ENCODE measurements at regions not wholly inside any gene's neighbourhood (a gene's known extent, or its start where the extent isn't known, plus 50 kb on each side); places are given as distances from the start of the nearest gene placed in this dataset.

DNA sequence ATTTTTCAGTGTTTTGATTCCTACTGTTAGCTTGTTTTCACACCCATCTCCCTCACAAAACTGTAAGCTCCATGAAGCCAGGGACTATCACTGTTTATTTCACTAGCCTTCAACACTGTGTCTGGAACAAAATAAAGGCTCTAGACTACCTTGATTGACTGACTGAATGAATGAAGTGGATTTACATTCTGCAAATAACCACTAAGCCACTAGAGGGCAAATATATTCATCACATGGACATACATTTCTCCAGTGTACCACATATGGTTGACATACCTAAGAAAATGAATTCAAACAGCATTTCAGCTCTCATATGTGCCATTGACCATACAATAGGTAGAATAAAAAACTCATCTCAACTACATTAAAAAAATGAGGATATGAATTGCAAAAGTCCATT, 185.9 kb downstream of the RAB11FIP2 start:
- no peak for DNase-seq

DNA sequence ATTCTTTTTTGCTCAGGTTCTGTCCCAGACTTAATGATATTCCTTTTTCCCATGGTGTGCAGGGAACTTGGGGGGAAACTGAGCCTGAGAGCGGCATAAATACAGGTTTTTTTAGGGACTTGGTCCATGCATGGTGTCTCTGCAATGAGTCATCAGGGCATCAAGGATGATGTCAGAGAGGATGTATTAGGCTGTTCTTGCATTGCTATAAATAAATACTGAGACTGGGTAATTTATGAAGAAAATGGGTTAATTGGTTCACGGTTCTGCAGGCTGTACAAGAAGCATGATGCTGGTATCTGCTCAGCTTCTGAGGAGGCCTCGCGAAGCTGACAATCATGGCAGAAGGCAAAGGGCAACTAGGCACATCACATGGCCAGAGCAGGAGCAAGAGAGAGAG, 185.4 kb downstream of the RAB11FIP2 start:
- DNase-seq: no peak

DNA sequence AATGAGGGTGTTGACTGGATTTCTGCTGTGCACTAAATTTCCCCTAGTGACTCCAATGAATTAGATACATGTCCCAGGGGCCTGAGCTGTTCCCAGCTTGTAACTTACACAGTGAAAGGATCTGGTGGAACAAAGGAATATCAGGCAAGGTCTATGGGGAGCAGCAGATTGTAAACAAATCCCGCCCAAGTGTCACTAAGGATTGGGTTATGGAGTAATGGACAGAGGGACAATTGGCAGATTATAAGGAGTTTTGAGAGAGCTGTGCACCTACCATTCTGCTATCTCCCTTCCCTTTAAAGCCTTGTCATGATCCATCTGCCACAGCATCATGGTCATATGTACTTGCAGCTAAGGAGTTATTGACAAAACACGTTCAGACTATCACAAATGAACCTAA, 183.0 kb downstream of the RAB11FIP2 start:
- no peak for DNase-seq

DNA sequence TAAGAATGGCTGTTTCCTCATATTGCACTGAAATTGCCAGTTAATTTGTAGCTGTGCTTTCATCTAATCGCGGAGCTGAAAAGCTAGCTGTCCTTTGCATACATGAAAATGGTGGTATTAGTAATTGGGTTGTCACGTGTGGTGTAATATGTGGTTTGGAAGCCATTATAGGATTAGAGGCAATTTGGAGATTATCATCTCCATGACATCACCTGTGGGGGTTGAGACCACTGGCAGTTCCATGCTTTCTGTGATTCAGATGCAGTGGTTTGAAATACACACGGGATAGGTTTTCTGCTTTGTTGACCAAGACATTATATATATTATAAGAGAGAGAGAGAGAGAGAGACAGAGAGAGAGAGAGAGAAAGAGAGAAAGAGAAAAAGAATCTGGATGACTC, 180.8 kb downstream of the RAB11FIP2 start:
- DNase-seq: no peak

DNA sequence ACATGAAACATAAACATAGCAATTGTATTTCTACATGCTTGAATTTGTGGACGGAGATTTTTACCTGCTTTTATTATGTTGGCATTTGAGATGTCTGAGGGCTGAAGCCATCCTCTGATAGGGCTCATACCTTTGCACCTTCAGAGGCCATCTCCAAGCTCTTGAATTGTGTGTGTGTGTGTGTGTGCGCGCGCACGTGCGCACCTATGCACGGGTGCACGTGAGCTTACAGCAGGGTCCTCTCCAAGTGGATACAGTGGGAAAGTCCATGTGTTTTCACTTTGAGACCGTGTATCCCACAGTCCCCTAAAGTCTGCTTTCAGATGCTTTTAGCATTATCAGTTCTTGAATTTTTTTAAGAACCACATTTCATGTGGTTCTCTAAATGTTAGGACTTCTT, 178.6 kb downstream of the RAB11FIP2 start:
- no peak for DNase-seq

DNA sequence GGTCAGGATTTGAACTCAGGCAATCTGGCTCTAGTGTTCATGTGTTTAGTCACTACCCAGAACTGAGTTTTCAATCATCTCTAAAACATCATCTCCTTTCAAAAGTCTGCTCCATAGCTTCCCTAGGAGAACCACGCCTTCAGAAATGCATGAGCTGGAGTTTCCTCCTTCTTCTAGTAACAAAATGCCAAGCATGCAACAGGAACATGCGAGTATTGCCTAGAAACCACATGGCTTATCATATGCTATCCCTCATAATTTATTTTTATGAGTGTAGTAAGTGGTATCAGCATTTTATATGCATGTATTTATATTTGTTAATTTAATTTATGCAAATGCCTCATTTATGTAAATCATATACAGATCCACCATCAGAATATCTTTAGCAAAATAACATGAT, 170.9 kb downstream of the RAB11FIP2 start:
- no peak for DNase-seq

DNA sequence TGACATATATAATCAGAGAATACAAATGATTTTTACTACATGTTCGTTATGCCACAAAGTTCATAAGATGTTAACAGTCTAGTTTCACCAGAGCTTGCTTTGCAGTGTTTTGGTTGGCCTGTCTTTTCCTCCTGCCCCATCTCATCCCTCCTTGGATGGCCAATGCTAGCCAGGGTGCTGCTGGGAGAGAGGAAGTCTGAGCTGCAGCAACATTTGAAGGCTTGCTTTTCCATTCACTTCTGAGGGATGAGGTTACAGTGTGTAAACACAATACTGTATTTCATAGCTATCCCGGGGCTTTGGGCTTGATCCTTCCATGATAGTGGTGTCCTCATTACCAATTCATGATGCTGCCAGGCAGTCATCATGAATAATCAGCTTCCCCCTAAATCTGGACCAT, 170.5 kb downstream of the RAB11FIP2 start:
- DNase-seq: no peak

DNA sequence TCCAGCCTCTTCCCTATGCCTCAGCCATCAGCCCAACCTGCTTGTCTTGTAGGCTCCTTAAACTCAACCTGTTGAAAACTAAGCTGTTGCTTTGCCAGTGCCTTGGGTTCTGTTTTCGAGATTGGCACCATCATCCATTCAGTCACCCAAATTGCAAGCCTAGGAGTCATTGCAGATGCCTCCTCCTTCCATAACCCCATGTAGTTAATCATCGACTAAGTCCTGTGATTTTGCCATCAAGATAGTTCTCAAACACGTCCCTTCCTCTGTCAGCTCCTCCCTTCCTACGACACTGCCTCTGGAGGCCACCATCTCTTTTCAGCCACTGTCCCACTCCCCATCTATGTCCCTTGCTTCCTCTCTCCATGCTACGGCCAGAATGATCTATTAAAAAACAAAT, 168.1 kb downstream of the RAB11FIP2 start:
- DNase-seq: no peak

DNA sequence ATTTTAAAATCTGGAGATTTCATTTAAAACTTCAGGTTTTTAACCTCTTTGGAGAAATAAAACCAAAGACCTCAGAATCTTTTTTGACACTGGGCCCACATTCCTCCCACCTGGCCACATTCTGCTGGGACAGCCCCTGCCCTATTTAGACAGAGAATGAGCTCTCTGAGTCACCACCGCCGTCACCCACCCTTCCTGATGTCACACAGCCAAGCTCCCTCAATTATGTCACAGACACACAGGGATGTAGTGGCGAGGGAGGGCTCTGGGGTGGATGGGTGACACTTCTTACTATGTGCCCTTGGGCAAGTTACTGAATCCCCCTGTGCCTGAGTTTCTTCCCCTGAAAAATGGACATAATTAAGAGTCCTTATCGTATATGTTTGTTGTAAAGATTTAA, 162.6 kb downstream of the RAB11FIP2 start:
- DNase-seq: no peak

DNA sequence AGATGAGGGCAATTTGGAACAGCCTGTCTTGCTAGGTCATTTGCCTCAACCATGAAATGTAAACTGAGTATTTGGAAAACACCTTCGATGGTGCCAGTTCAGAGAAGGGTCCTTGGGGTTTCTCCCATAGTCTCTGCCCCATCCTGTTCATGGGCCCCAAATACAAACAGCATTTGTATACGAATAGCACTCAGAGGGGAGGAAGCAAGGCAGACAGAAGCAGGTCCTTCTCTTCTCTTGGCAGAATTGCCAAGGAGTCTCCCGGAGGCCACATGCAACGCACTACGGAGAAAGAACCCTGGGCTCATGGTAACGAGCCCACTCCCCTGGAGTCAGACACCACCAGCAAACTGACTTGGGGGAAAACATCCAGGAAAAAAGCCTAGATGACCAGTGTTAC, 162.1 kb downstream of the RAB11FIP2 start:
- DNase-seq: no peak

DNA sequence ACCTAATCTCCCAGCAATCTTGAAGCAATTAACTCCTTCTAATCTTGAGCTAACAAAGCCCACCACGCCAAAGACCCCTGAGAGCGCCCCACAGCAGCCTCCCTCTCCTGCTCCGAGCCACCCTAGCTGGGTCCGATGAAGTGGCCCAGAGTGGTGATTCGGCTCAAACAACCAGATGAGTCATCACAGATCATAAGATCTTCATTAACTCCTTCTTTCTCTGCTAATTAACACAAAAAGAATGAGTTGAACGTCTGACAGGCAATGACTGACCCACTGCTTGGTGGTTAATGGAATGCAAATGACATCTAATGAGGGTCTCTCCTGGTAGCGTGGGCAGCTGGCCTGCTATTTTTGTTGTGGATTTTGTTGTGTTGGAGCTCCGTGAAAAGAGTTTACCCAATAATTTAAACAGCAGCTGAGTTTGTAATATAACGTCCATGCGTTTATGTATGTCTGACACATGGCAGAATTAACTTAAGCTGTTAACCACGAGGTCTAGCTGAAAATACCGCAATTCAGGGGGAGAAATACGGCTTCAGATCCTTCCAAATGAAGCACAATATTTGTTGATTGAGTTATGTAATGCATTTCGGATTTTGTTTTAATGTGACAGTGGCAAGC, 161.4 kb downstream of the RAB11FIP2 start:
- DNase-seq: no peak

DNA sequence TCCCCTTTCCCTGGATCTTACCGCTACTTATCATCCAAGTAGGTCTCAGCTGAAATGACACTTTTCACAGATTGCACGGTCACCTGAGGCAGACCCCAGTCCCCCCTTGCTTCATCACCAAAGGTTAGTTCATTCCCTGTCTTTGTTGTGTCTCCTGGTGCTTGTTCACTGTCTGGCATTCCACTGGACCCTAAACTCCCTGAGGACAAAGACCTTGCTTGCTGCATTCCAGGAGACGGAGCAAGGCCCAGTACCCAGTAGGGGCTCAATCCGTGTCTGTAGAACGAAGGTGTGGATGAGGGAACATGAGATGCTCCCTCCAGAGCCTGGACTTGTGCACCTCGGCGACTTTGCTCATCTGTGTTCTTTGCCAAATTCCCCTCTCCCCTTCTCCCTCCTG, 160.0 kb downstream of the RAB11FIP2 start:
- DNase-seq: no peak

DNA sequence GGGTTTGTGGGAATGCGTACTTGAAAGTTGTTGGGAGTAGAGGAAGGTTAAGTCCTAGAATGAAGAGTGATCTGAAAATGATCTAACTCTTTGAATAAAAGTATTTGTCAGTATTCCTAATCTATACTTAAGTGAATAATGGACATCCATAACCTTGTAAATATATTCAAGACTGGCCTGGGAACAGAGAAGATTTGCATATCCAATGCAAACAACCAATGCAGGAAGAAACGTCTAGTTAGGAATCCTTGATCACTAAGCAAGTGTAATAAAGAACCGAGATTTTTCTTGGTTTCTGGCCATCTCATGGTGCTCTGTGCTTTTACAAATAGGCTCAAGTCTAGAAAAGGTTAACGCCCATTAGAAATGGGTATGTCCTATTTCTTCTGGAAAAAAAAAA, 157.1 kb downstream of the RAB11FIP2 start:
- DNase-seq: no peak

DNA sequence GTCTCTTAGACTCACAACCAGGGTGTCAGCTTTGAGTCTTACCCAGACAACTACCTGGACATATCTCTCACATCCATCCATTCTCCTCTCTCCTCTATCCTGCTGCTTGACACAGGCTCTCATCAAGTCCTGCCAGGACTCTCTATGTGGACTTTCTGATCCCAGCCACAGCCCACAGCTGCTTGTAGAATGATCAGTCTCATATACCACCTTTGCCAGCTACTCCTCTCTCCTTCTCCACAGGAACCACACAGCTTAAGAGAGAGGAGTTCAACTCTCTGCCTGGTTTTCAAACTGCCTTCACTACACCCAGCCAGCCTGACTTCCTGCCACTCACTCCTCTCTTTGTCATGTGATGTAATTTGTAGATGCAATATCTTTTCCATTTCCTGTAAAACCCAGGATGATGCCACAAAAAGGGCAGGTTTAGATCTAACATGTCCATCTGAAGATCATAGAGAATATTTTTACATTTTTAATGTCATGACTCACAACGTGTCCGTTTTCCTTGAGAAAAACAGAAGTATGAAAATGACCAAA, 154.0 kb downstream of the RAB11FIP2 start:
- no peak for DNase-seq

DNA sequence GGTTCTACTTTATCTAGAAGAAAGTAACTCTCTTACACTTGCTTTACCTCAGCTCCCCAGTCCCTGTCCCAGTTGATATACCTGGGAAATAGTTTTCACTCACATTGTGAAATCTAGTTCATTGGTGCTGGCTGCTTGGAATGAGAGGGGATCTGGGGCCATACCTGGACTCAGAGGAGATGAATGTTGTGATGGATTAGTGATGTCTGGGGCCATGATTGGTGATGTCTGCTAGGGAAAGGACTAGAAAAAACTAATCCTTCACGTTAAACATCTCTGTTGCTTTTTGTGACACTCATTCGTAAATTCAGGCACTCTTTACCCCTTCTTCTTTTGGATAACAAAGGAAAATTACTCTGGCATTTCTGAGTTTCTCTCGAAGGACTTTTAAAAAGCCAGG, 152.4 kb downstream of the RAB11FIP2 start:
- no peak for DNase-seq

DNA sequence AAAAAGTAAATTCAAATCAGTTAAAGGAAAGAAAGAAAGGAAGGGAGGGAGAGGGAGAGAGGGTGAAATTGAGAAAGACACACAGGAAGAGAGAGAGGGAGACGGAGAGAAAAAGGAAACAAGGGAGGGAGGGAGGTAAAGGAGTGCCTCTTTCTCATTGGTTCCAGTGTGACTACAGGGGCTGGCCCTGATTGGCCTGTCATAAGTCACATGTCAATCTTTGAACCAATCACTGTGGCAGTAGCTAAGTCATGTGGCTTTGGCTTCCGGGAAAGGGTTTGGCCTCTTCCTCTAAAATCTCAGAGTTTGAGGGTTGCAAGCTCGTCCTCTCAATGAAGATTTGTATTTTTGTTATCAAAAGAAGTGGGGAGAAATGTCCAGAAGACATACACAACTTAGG, 150.2 kb downstream of the RAB11FIP2 start:
- DNase-seq: no peak

DNA sequence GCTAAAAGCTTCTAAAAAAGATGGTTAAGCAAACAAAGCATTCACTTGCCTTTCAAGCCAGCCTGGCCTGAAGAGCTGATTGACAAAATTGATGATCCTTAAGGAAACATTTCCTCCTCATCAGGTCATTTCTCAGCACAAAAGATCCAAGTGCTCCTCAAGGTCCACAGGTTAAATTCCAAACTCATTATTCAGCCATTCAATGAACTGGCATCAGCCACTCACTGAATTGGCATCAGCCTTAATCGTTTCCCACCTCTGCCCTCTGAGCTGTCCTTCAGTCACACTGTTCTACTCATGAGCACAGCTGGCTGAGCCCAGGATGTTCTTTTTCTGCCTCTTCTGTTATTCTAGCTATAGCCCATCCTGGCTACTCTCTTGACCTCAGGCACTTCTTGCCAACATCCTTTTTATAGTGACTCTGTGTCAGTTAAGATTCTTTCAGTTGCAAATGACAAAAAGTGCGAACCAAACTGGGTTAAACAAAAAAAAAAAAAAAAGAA, 147.5 kb downstream of the RAB11FIP2 start:
- no peak for DNase-seq

DNA sequence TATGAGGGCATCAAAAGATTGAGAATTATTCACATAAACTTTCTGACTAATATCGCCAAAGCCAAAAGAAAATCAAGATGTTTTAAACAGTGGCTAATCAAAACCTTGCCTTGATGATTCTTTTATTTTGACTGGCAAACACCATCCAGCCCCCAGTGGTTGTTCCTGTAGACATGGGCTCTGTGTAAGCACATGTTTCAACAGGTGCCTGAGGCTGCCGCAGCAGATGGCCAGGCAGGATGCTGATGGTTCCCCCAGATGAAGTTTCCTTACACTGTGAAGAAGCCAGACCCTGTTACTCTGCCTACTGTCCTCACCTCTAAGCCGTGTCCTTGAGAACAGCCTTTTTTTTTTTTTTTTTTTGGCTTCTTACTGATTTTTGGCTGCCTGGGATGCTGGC, 146.5 kb downstream of the RAB11FIP2 start:
- DNase-seq: no peak

DNA sequence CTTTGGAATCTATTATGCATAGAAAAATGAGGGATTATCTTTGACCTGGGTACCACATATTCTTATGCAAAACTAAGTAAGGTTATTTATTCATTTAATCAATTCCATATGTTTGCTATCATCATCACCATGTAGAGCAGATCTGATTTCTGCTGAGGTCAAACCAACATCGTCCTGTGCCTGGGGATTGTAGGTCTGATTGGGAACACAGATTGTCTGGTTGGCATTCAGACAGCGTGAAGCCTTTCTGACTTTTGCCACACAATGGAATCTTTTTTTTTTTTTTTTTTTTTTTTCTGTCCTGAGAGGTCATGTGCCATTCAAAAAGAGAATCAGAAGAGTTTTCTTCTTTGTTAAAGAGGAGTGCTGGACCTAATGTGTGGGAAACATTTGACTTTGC, 142.9 kb downstream of the RAB11FIP2 start:
- DNase-seq: no peak

DNA sequence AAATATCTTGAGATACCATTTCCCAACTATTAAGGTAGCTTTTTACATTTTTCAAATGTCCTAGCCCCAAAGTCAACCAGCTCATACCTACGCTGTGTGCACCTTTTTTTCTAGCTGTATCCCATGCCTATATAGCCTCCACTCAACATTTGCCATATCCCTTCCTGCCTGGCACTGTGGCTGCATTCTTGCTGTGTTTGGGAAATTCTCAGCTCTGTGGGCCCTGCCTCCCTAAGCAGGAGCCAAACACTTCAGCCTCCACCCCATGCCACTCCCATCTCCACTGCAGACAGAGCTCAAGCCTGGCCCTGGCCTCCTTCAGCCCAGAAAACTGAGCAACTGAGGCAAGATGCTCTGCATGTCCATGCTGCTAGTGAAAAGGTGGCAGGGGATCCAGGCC, 141.3 kb downstream of the RAB11FIP2 start:
- no peak for DNase-seq

DNA sequence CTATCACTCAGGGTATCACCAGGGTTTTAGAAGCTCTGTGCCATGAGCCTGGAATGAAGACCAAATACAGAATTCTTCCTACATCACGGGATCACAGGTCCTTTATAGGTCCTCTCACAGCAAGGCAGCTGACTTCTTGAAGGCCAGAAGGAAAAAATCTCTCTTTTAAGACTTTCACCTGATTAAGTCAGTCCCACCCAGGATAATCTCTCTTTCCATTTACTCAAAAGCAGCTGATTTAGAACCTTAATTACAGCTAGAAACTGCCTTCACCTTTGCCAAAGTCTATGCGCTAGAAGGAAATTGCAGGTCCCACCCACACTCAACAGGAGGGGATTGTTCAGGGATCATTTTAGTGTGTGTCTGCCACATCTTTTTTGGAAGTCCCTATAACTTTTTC, 135.1 kb downstream of the RAB11FIP2 start:
- no peak for DNase-seq

DNA sequence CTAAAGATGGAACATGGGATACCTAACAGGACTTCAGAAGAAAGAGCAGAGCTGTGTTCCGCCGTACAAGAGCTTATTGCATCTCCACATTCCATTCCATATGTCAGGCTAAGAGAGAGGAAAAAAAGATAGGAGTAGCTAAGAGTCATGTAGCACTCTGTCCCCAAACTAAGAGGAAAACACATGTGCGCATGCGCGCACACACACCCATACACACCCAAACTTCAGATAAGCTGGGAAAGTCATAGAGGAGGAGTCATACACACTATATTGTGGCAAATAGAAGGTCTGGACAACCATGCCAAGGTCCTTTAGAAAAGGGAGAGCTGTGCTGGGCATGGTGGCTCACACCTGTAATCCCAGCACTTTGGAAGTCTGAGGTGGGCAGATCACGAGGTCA, 132.4 kb downstream of the RAB11FIP2 start:
- no peak for DNase-seq

DNA sequence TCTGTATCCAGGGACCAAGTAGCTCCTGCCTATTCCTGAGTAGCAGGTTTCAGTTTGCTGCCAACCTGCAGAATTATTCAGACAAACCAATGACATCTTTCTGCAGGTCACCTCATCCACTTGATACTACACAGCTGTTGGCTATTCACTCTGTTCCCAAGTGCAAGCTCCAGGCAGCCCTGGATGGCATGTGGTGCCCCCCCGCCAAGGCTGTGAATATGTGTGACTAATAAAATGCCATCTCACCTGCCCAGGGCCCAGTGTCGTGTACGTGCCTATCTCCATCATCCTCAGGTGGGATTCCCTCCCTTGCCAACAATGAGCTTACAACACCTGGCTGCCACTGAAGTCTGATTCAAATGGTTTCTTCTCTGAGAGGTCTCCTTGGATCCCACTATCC, 125.8 kb downstream of the RAB11FIP2 start:
- no peak for DNase-seq

DNA sequence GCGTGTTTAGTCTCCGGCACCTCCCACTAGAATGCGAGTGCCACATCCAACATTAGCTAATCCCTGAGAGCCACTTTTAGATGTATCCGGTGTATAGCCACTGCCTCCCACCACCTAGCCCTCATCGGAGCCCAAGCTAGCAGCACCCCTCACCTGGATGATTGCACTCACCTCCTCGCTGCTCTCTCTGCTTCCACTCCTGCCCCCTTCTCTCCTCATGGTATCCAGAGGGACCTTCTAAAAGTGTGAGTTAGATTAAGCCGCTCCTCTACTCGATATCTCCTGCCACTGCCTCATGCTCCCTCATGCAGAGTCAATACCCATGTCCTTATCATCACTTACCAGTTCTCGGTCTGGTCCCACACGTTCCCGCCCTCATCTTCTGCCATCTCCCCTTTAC, 125.3 kb downstream of the RAB11FIP2 start:
- DNase-seq: no peak
